SK-N-SH (cell line): ENCODE measurements at regions not wholly inside any gene's neighbourhood (a gene's known extent, or its start where the extent isn't known, plus 50 kb on each side); places are given as distances from the start of the nearest gene placed in this dataset.

Experiments
- CTCF ChIA-PET: fragments of 300-600, 350-600 bp; formaldehyde crosslinking; extraction: SDS; loops from one replicate; lab custom pipeline; 2021; lab: Yijun Ruan, JAX
- POLR2A ChIA-PET: fragments of 350-600 bp; sonication (Branson Sonifier 250); formaldehyde crosslinking; extraction: SDS; loops from one replicate; lab custom pipeline; 2020; ENCODE audit warnings: antibody characterized with exemption, inconsistent platforms; lab: Yijun Ruan, JAX
- DNase-seq: peaks from one replicate; pipeline ENCODE4 v3.0.0; 2012
- H2AFZ ChIP-seq: fragments of 200-600 bp; sonication (generic); 2 replicates; pipeline ENCODE4 v1.8.1; 2016; ENCODE audit warnings: antibody characterized with exemption, mild to moderate bottlenecking, low read depth
- H3F3A ChIP-seq: fragments of 200-600 bp; sonication (generic); replicated peaks from 2 replicates; pipeline ENCODE3; 2016; ENCODE audit warnings: antibody characterized with exemption, mild to moderate bottlenecking; ENCODE audit not compliant: insufficient read depth
- H3K27ac ChIP-seq, 2 experiments: fragments of 200-500 bp in 1 of 2; fragments of 200-600 bp in 1 of 2; sonication (Bioruptor generic) in 1 of 2; sonication (generic), shearing (Covaris generic) in 1 of 2; 2 replicates each; pipeline versions ENCODE4 v1.5.1 to v1.6.1; 2014 to 2016; ENCODE audit warnings: low read depth in 2 of 2, inconsistent platforms in 1 of 2, low read length in 1 of 2, mild to moderate bottlenecking in 1 of 2, mixed read lengths in 1 of 2
- H3K27me3 ChIP-seq: fragments of 200-600 bp; sonication (generic), shearing (Covaris generic); 2 replicates; pipeline ENCODE4 v1.6.1; 2016; ENCODE audit warnings: mixed run types; ENCODE audit not compliant: insufficient read depth
- H3K36me3 ChIP-seq, 2 experiments: fragments of 200-500 bp in 1 of 2; fragments of 200-600 bp in 1 of 2; sonication (Bioruptor generic) in 1 of 2; sonication (generic) in 1 of 2; replicated peaks in 1 of 2; 2 replicates each; pipeline versions ENCODE3 to v1.5.1; 2014 to 2016; ENCODE audit warnings: low read length in 1 of 2, mild to moderate bottlenecking in 1 of 2; ENCODE audit not compliant: insufficient read depth in 2 of 2, control insufficient read depth in 1 of 2
- H3K4me1 ChIP-seq, 2 experiments: fragments of 200-500 bp in 1 of 2; fragments of 200-600 bp in 1 of 2; sonication (Bioruptor generic) in 1 of 2; sonication (generic), shearing (Covaris generic) in 1 of 2; 2 replicates each; pipeline versions ENCODE4 v1.5.1 to v1.6.1; 2014 to 2016; ENCODE audit warnings: low read depth in 1 of 2, low read length in 1 of 2, mixed run types in 1 of 2; ENCODE audit not compliant: insufficient read depth in 2 of 2, control insufficient read depth in 1 of 2
- H3K4me2 ChIP-seq: fragments of 200-600 bp; sonication (generic), shearing (Covaris generic); 2 replicates; pipeline ENCODE4 v1.6.1; 2017; ENCODE audit warnings: mixed run types
- H3K4me3 ChIP-seq, 2 experiments: fragments of 200-500 bp in 1 of 2; fragments of 200-600 bp in 1 of 2; sonication (Bioruptor generic) in 1 of 2; sonication (generic), shearing (Covaris generic) in 1 of 2; 2 replicates each; pipeline versions ENCODE4 v1.5.1 to v1.8.1; 2014 to 2016; ENCODE audit warnings: low read depth in 2 of 2, inconsistent platforms in 1 of 2, low read length in 1 of 2, mild to moderate bottlenecking in 1 of 2, mixed read lengths in 1 of 2, moderate library complexity in 1 of 2
- H3K79me2 ChIP-seq: fragments of 200-600 bp; sonication (generic); 2 replicates; pipeline ENCODE4 v1.8.1; 2017; ENCODE audit warnings: mild to moderate bottlenecking; ENCODE audit not compliant: insufficient read depth
- H3K9ac ChIP-seq: fragments of 200-600 bp; sonication (generic); 2 replicates; pipeline ENCODE4 v1.6.1; 2017; ENCODE audit warnings: mixed run types
- H3K9me2 ChIP-seq: fragments of 200-600 bp; sonication (generic); 2 replicates; pipeline ENCODE4 v1.6.1; 2017; ENCODE audit warnings: mixed run types
- H3K9me3 ChIP-seq: fragments of 200-600 bp; sonication (generic); 2 replicates; pipeline ENCODE4 v1.6.1; 2017; ENCODE audit warnings: mixed run types, mild to moderate bottlenecking, moderate library complexity
- H4K20me1 ChIP-seq: fragments of 200-600 bp; sonication (generic); 2 replicates; pipeline ENCODE4 v1.6.1; 2017; ENCODE audit warnings: mild to moderate bottlenecking, mixed run types; ENCODE audit not compliant: insufficient read depth
- CTCF ChIP-seq: fragments of 200-600 bp; sonication (generic); IDR thresholded peaks from 2 replicates; pipeline ENCODE4 v1.6.1; 2017; ENCODE audit warnings: antibody characterized with exemption, mild to moderate bottlenecking, moderate library complexity
- EZH2phosphoT487 ChIP-seq: fragments of 200-600 bp; sonication (generic); IDR thresholded peaks from 2 replicates; pipeline ENCODE4 v1.6.1; 2017; ENCODE audit warnings: low read depth, mixed run types, mild to moderate bottlenecking, antibody characterized with exemption, moderate library complexity, borderline replicate concordance
- FOSL2 ChIP-seq: IDR thresholded peaks from 2 replicates; pipeline ENCODE4 v1.4.0; 2012; ENCODE audit warnings: low read depth, mild to moderate bottlenecking, moderate library complexity, borderline replicate concordance
- FOXJ3 ChIP-seq: sonication (generic); formaldehyde crosslinking; IDR thresholded peaks from 2 replicates; pipeline ENCODE4 v1.5.1; 2020; ENCODE audit warnings: mild to moderate bottlenecking, missing genetic modification reagents
- FOXM1 ChIP-seq: IDR thresholded peaks from 2 replicates; pipeline ENCODE4 v1.4.0; 2012; ENCODE audit warnings: low read depth, mild to moderate bottlenecking
- GATA2 ChIP-seq: sonication (generic); formaldehyde crosslinking; IDR thresholded peaks from 2 replicates; pipeline ENCODE4 v1.5.0; 2020; ENCODE audit warnings: mild to moderate bottlenecking, missing genetic modification reagents
- IRF3 ChIP-seq: fragments of 150-350 bp; IDR thresholded peaks from 2 replicates; pipeline ENCODE4 v1.6.1; 2016; ENCODE audit warnings: mild to moderate bottlenecking, low read depth, low read length
- JUND ChIP-seq: IDR thresholded peaks from 2 replicates; pipeline ENCODE4 v1.4.0; 2012
- MEF2A ChIP-seq: IDR thresholded peaks from 2 replicates; pipeline ENCODE4 v1.4.0; 2012; ENCODE audit warnings: low read depth, borderline replicate concordance
- NRF1 ChIP-seq: IDR thresholded peaks from 2 replicates; pipeline ENCODE4 v1.6.1; 2012; ENCODE audit warnings: low read depth, mild to moderate bottlenecking, low read length
- RAD21 ChIP-seq: IDR thresholded peaks from 2 replicates; pipeline ENCODE4 v1.6.1; 2012; ENCODE audit warnings: mild to moderate bottlenecking, low read length
- RFX5 ChIP-seq: IDR thresholded peaks from 2 replicates; pipeline ENCODE4 v1.6.1; 2012; ENCODE audit warnings: mild to moderate bottlenecking, improper control_type of control experiment, low read length
- SMC3 ChIP-seq: IDR thresholded peaks from 2 replicates; pipeline ENCODE4 v1.6.1; 2012; ENCODE audit warnings: low read depth, low read length, improper control_type of control experiment
- TAF1 ChIP-seq: IDR thresholded peaks from 2 replicates; pipeline ENCODE4 v1.6.1; 2012; ENCODE audit warnings: low read depth, mild to moderate bottlenecking, low read length, moderate library complexity, borderline replicate concordance
- TEAD4 ChIP-seq: IDR thresholded peaks from 2 replicates; pipeline ENCODE4 v1.4.0; 2012; ENCODE audit warnings: mild to moderate bottlenecking, borderline replicate concordance; ENCODE audit not compliant: insufficient read depth
- YY1 ChIP-seq: IDR thresholded peaks from 2 replicates; pipeline ENCODE4 v1.4.0; 2012; ENCODE audit warnings: low read depth, mild to moderate bottlenecking
- WGBS: methylation state at CpG from one replicate; pipeline ENCODE4 v1.1.6; 2017; ENCODE audit warnings: low lambda C conversion rate; 5-methylcytosine and 5-hydroxymethylcytosine counted together

- no peak for DNase-seq
- no peaks in the 10 kb centered on the region for H3K9me2 ChIP-seq
- no peaks in the 10 kb centered on the region for H3F3A ChIP-seq
- H3K4me1 ChIP-seq, result peaks cover 11 to 15% of the 10 kb centered on the region in 2 experiments; a peak in 3 of 4 replicates
- H3K27me3 ChIP-seq, result no peaks in the 10 kb centered on the region
- ChIA-PET CTCF (interaction anchor here (0.5 to 1.4 kb wide), 2 partner anchors 170 to 265 kb away, joined by 3 read pairs; no protein-coding TSS in a partner anchor), POLR2A (no interaction called here)
- TF ChIP-seq TAF1 (no peak), RAD21 (no peak), RFX5 (no peak), FOSL2 (no peak), FOXJ3 (no peak), YY1 (no peak), SMC3 (no peak), NRF1 (no peak), IRF3 (no peak), GATA2 (CRISPR knock-in tag) (no peak)
- H3K79me2 ChIP-seq, result no peaks in the 10 kb centered on the region
- H4K20me1 ChIP-seq, result no peaks in the 10 kb centered on the region
- H3K36me3 ChIP-seq, result no peaks in the 10 kb centered on the region
- no peak overlapping the region for H2AFZ ChIP-seq
- WGBS, result 59% methylated on average over 9 of the region's 11 CpGs
- H3K9ac ChIP-seq, result no peak overlapping the region
- H3K27ac ChIP-seq, result no peak overlapping the region
- no peak overlapping the region for H3K4me3 ChIP-seq
- H3K4me2 ChIP-seq, result no peak overlapping the region
- H3K9me3 ChIP-seq, result no peaks in the 10 kb centered on the region
These were observed 162.3 kb upstream of the FOXF1 start for GRCh38 chr16:86347916-86348555.

- H3K4me2 ChIP-seq, result no peak overlapping the region
- no peaks in the 10 kb centered on the region for H4K20me1 ChIP-seq
- H3F3A ChIP-seq, result no peaks in the 10 kb centered on the region
- CTCF ChIA-PET, result interaction anchor here (1.4 kb wide), 1 partner anchor 169 kb away, joined by 3 read pairs; no protein-coding TSS in a partner anchor
- no peak overlapping the region for H3K9ac ChIP-seq
- no peak overlapping the region for H2AFZ ChIP-seq
- H3K4me3 ChIP-seq, result no peak overlapping the region
- no peaks in the 10 kb centered on the region for H3K36me3 ChIP-seq
- no peak for DNase-seq
- H3K27ac ChIP-seq, result no peak overlapping the region
- WGBS, result 63% methylated on average over 5 of the region's 5 CpGs
- H3K4me1 ChIP-seq, result peaks cover 2% of the 10 kb centered on the region in 2 experiments; a peak in 2 of 4 replicates
- H3K27me3 ChIP-seq, result no peaks in the 10 kb centered on the region
- H3K9me3 ChIP-seq, result no peaks in the 10 kb centered on the region
- POLR2A ChIA-PET, result no interaction called here
- no peaks in the 10 kb centered on the region for H3K9me2 ChIP-seq
- H3K79me2 ChIP-seq, result no peaks in the 10 kb centered on the region
- TF ChIP-seq TEAD4 (no peak), FOXM1 (no peak), YY1 (no peak), JUND (no peak), MEF2A (no peak), IRF3 (no peak), EZH2phosphoT487 (no peak), CTCF (no peak)
These were observed 160.9 kb upstream of the FOXF1 start for GRCh38 chr16:86349338-86349900.
